ENCODE measurements at regions not wholly inside any gene's neighbourhood (a gene's known extent, or its start where the extent isn't known, plus 50 kb on each side); places are given as distances from the start of the nearest gene placed in this dataset.

- Histone ChIP-seq H3K4me2 (ENCODE audit: low read length) (no peak overlapping the region), H3K4me1 (no peaks in the 10 kb centered on the region), H2AFZ (no peak overlapping the region)
These were observed 474.1 kb upstream of the SOX5 start for GRCh38 chr12:24423611-24424010.

DNA sequence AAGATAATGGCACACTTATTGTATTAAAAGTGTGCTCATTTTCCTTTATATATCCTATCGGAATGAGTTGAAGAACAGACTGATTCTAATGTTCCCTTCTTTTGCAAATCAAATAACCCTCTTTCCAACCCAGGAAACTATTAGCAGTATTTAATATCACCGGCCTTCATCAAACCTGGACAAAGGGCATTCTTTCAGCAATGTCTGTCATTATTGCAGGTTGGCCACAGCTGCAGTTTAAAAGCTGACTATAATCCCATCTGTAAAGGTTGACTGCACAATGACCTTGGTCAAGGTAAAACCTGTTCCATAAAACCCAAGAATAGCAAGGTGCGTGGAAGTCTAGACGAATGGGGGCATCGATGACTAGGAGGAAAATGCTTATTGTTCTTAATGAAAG, 472.3 kb upstream of the SOX5 start:
- H3K4me3 ChIP-seq (ENCODE audit: low read depth, low read length): no peak overlapping the region
- H3K4me1 ChIP-seq: no peaks in the 10 kb centered on the region
- no peaks in the 10 kb centered on the region for H3K79me2 ChIP-seq
- no peak overlapping the region for H3K9ac ChIP-seq
- no peak overlapping the region for H3K27ac ChIP-seq
- TF ChIP-seq CTCF (IDR thresholded peaks at IDR 0.05): no peak
- no peak overlapping the region for H3K4me2 ChIP-seq (ENCODE audit: low read length)
- H2AFZ ChIP-seq: no peak overlapping the region
- no peaks in the 10 kb centered on the region for H3K27me3 ChIP-seq (ENCODE audit: control insufficient read depth, insufficient read depth, low read length)
- no peaks in the 10 kb centered on the region for H3K9me3 ChIP-seq (ENCODE audit: control insufficient read depth, low read length)
- H3K36me3 ChIP-seq (ENCODE audit: control insufficient read depth, insufficient read depth, low read length): no peaks in the 10 kb centered on the region

More at GRCh38 chr12:24423611-24424010, 474.1 kb upstream of the SOX5 start:
- no peak overlapping the region for H3K4me3 ChIP-seq (ENCODE audit: low read depth, low read length)
- H3K27ac ChIP-seq: no peak overlapping the region
- H3K9ac ChIP-seq: no peak overlapping the region
- no peaks in the 10 kb centered on the region for H3K79me2 ChIP-seq
- H3K36me3 ChIP-seq (ENCODE audit: control insufficient read depth, insufficient read depth, low read length): no peaks in the 10 kb centered on the region
- H3K27me3 ChIP-seq (ENCODE audit: control insufficient read depth, insufficient read depth, low read length): no peaks in the 10 kb centered on the region
- no peaks in the 10 kb centered on the region for H3K9me3 ChIP-seq (ENCODE audit: control insufficient read depth, low read length)
- no peak for TF ChIP-seq CTCF (IDR thresholded peaks at IDR 0.05)

GRCh38 chr12:24418157-24418556, 468.7 kb upstream of the SOX5 start:
- H3K9ac ChIP-seq: no peak overlapping the region
- no peak overlapping the region for H3K4me3 ChIP-seq (ENCODE audit: low read depth, low read length)
- no peaks in the 10 kb centered on the region for H3K4me1 ChIP-seq
- no peak overlapping the region for H3K4me2 ChIP-seq (ENCODE audit: low read length)
- H3K27ac ChIP-seq: no peak overlapping the region
- H2AFZ ChIP-seq: no peak overlapping the region
- no peaks in the 10 kb centered on the region for H3K9me3 ChIP-seq (ENCODE audit: control insufficient read depth, low read length)
- no peaks in the 10 kb centered on the region for H3K36me3 ChIP-seq (ENCODE audit: control insufficient read depth, insufficient read depth, low read length)
- TF ChIP-seq CTCF (IDR thresholded peaks at IDR 0.05): no peak
- H3K27me3 ChIP-seq (ENCODE audit: control insufficient read depth, insufficient read depth, low read length): no peaks in the 10 kb centered on the region
- H3K79me2 ChIP-seq: no peaks in the 10 kb centered on the region

GRCh38 chr12:24416423-24417109, 467.1 kb upstream of the SOX5 start:
- Histone ChIP-seq H3K27ac (no peak overlapping the region), H3K9me3 (ENCODE audit: control insufficient read depth, low read length) (no peaks in the 10 kb centered on the region), H3K4me3 (ENCODE audit: low read depth, low read length) (no peak overlapping the region), H3K9ac (no peak overlapping the region), H3K79me2 (no peaks in the 10 kb centered on the region), H3K27me3 (ENCODE audit: control insufficient read depth, insufficient read depth, low read length) (no peaks in the 10 kb centered on the region), H3K4me2 (ENCODE audit: low read length) (no peak overlapping the region), H3K36me3 (ENCODE audit: control insufficient read depth, insufficient read depth, low read length) (no peaks in the 10 kb centered on the region), H3K4me1 (no peaks in the 10 kb centered on the region), H2AFZ (no peak overlapping the region)
- no peak for TF ChIP-seq CTCF (IDR thresholded peaks at IDR 0.05)

DNA sequence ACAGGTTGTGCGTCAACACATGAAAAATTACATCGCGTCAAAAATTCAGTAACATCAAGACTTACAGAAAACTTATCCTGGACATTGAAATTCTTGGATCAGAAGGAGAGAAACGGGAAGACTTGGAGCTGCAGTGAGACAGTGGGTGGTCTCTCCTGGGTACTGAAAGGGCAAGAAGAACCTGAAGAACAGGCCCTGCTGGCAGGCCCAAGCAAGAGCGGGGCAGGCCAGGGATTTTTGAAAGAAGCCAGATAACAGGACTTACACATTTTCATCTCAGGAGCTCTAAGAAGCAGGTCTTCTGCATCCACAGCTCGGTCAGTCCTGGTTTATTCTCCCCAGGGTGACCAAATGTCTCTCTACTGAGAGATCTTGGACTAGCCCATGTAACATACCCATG, 466.5 kb upstream of the SOX5 start:
- H3K4me2 ChIP-seq (ENCODE audit: low read length): no peak overlapping the region

More for the DNA sequence above, 466.5 kb upstream of the SOX5 start:
- Histone ChIP-seq H3K27ac (no peak overlapping the region), H3K36me3 (ENCODE audit: control insufficient read depth, insufficient read depth, low read length) (no peaks in the 10 kb centered on the region), H2AFZ (no peak overlapping the region), H3K9me3 (ENCODE audit: control insufficient read depth, low read length) (no peaks in the 10 kb centered on the region), H3K4me1 (no peaks in the 10 kb centered on the region), H3K9ac (no peak overlapping the region), H3K4me3 (ENCODE audit: low read depth, low read length) (no peak overlapping the region), H3K27me3 (ENCODE audit: control insufficient read depth, insufficient read depth, low read length) (no peaks in the 10 kb centered on the region), H3K79me2 (no peaks in the 10 kb centered on the region)
- TF ChIP-seq CTCF (IDR thresholded peaks at IDR 0.05): no peak
